ENCODE measurements at regions not wholly inside any gene's neighbourhood (a gene's known extent, or its start where the extent isn't known, plus 50 kb on each side); places are given as distances from the start of the nearest gene placed in this dataset.
A peak's percentile ranks its signal among the peaks of the same experiment; 100 is the strongest.

DNA sequence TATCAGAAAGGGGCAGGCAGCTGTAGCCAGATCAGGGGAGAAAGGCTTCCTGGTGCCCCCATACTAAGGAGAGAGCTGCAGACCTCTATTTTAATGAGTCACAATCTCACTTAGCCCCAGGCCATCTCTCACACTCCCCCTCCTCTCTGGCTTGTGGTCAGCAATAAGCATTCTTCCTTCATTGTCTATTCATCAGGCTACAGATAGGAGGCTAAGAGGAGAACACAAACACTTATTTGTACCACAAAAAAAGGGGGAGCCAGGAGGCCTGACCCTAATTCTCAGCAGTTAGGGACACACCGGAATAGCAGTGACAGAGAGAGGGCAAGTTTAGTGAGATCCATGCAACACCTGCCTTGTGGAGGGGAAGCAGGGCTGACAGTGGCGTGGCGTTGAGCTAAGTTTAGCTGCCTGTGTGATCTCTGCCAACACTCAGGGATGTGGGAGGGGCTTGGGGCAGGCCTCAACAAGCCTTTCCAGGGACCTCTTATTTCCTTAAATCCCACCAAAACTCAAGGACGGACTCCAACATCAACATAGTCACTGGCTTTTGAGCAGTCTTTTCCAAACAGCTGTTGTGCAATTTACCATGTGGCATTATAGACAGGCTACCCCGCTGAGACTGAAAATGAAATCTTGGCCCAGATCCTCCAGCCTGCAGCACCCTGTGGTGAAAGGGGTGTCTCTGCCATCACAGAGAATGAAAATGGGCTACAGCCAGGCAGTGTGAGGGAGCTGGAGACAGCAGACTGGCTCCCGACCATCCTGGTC is 191.9 kb upstream of the TSC22D2 start:
- TF ChIP-seq ESRRA (CRISPR knock-in tag; IDR thresholded peaks at IDR 0.05; ENCODE audit: borderline replicate concordance) (no peak), SP1 (CRISPR knock-in tag; conservative IDR thresholded peaks at IDR 0.05) (no peak), JAZF1 (CRISPR knock-in tag; IDR thresholded peaks at IDR 0.05) (no peak), FOXP1 (CRISPR knock-in tag; IDR thresholded peaks at IDR 0.05; ENCODE audit: borderline replicate concordance) (no peak), NFYB (CRISPR knock-in tag; conservative IDR thresholded peaks at IDR 0.05; ENCODE audit: low read depth) (no peak), FOXK1 (CRISPR knock-in tag; IDR thresholded peaks at IDR 0.05) (no peak), ELF4 (CRISPR knock-in tag; IDR thresholded peaks at IDR 0.05; ENCODE audit: low read depth) (no peak), FOXJ3 (CRISPR knock-in tag; IDR thresholded peaks at IDR 0.05; ENCODE audit: borderline replicate concordance) (no peak), TEAD4 (CRISPR knock-in tag; IDR thresholded peaks at IDR 0.05) (no peak), ZNF671 (CRISPR knock-in tag; IDR thresholded peaks at IDR 0.05) (no peak), ZNF317 (CRISPR knock-in tag; IDR thresholded peaks at IDR 0.05; ENCODE audit: borderline replicate concordance, low read depth) (no peak)
- TF ChIP-seq, protein P1, sequence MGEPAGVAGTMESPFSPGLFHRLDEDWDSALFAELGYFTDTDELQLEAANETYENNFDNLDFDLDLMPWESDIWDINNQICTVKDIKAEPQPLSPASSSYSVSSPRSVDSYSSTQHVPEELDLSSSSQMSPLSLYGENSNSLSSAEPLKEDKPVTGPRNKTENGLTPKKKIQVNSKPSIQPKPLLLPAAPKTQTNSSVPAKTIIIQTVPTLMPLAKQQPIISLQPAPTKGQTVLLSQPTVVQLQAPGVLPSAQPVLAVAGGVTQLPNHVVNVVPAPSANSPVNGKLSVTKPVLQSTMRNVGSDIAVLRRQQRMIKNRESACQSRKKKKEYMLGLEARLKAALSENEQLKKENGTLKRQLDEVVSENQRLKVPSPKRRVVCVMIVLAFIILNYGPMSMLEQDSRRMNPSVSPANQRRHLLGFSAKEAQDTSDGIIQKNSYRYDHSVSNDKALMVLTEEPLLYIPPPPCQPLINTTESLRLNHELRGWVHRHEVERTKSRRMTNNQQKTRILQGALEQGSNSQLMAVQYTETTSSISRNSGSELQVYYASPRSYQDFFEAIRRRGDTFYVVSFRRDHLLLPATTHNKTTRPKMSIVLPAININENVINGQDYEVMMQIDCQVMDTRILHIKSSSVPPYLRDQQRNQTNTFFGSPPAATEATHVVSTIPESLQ (CRISPR knock-in tag; IDR thresholded peaks at IDR 0.05): no peak
- TF ChIP-seq, protein P2, sequence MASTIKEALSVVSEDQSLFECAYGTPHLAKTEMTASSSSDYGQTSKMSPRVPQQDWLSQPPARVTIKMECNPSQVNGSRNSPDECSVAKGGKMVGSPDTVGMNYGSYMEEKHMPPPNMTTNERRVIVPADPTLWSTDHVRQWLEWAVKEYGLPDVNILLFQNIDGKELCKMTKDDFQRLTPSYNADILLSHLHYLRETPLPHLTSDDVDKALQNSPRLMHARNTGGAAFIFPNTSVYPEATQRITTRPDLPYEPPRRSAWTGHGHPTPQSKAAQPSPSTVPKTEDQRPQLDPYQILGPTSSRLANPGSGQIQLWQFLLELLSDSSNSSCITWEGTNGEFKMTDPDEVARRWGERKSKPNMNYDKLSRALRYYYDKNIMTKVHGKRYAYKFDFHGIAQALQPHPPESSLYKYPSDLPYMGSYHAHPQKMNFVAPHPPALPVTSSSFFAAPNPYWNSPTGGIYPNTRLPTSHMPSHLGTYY (CRISPR knock-in tag; IDR thresholded peaks at IDR 0.05): no peak
- TF ChIP-seq, protein P3, sequence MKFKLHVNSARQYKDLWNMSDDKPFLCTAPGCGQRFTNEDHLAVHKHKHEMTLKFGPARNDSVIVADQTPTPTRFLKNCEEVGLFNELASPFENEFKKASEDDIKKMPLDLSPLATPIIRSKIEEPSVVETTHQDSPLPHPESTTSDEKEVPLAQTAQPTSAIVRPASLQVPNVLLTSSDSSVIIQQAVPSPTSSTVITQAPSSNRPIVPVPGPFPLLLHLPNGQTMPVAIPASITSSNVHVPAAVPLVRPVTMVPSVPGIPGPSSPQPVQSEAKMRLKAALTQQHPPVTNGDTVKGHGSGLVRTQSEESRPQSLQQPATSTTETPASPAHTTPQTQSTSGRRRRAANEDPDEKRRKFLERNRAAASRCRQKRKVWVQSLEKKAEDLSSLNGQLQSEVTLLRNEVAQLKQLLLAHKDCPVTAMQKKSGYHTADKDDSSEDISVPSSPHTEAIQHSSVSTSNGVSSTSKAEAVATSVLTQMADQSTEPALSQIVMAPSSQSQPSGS (CRISPR knock-in tag; IDR thresholded peaks at IDR 0.05; ENCODE audit: borderline replicate concordance, low read depth): no peak
- TF ChIP-seq, protein P4, sequence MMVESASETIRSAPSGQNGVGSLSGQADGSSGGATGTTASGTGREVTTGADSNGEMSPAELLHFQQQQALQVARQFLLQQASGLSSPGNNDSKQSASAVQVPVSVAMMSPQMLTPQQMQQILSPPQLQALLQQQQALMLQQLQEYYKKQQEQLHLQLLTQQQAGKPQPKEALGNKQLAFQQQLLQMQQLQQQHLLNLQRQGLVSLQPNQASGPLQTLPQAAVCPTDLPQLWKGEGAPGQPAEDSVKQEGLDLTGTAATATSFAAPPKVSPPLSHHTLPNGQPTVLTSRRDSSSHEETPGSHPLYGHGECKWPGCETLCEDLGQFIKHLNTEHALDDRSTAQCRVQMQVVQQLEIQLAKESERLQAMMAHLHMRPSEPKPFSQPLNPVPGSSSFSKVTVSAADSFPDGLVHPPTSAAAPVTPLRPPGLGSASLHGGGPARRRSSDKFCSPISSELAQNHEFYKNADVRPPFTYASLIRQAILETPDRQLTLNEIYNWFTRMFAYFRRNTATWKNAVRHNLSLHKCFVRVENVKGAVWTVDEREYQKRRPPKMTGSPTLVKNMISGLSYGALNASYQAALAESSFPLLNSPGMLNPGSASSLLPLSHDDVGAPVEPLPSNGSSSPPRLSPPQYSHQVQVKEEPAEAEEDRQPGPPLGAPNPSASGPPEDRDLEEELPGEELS (CRISPR knock-in tag; IDR thresholded peaks at IDR 0.05): no peak
- TF ChIP-seq, protein P5, sequence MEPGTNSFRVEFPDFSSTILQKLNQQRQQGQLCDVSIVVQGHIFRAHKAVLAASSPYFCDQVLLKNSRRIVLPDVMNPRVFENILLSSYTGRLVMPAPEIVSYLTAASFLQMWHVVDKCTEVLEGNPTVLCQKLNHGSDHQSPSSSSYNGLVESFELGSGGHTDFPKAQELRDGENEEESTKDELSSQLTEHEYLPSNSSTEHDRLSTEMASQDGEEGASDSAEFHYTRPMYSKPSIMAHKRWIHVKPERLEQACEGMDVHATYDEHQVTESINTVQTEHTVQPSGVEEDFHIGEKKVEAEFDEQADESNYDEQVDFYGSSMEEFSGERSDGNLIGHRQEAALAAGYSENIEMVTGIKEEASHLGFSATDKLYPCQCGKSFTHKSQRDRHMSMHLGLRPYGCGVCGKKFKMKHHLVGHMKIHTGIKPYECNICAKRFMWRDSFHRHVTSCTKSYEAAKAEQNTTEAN (CRISPR knock-in tag; IDR thresholded peaks at IDR 0.05): no peak
- POLR2A ChIA-PET: interaction anchor here (0.6 kb wide), 1 partner anchor 94 kb away, joined by 3 read pairs; no protein-coding TSS in a partner anchor
- Mint-ChIP-seq H3K4me3 (no peak overlapping the region), H3K36me3 (peaks cover 14% of the 10 kb centered on the region), H3K27me3 (ENCODE audit: low read depth) (no peaks in the 10 kb centered on the region; the same call in none of the 2 replicates), H3K27ac (no peak overlapping the region), H3K9me3 (peaks cover 17% of the 10 kb centered on the region), H3K4me1 (peaks cover 24% of the 10 kb centered on the region)
- peak; percentile 70 for ATAC-seq
- no peak for DNase-seq (ENCODE audit: low spot score)
- CTCF ChIA-PET: interaction anchor here (0.6 to 2.5 kb wide), 8 partner anchors 9 to 685 kb away, joined by 3 to 8 read pairs (median 4); no protein-coding TSS in a partner anchor

DNA sequence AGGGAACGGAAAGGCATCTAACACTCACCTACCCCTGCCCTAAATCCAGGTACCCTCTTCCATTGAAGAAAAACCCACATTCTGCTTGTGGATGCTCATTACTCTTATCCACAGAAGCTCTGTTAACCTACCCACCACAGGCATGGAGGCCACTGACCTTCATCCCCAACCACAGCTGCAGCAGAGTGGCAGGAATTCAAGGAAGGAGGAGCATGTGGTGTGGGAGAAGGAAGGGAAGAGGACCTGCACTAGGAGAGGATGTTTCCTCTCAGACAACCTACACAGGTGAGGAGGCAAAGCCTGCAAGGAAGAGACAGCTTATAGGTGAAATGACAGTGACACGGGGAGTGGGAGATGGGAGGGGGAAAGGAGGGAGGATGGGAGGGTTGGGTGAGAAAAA is 192.5 kb upstream of the TSC22D2 start:
- Mint-ChIP-seq H3K27me3 (ENCODE audit: low read depth) (no peaks in the 10 kb centered on the region; the same call in none of the 2 replicates), H3K36me3 (peaks cover 14% of the 10 kb centered on the region), H3K4me1 (peaks cover 25% of the 10 kb centered on the region), H3K27ac (no peak overlapping the region), H3K9me3 (peaks cover 17% of the 10 kb centered on the region), H3K4me3 (no peak overlapping the region)
- CTCF ChIA-PET: interaction anchor here (0.6 to 2.5 kb wide), 6 partner anchors 9 to 685 kb away, joined by 3 to 8 read pairs (median 4); no protein-coding TSS in a partner anchor
- ATAC-seq: no peak
- POLR2A ChIA-PET: no interaction called here
- no peak for DNase-seq (ENCODE audit: low spot score)
- no peak for TF ChIP-seq NR1H2 (CRISPR knock-in tag; IDR thresholded peaks at IDR 0.05)
- TF ChIP-seq, protein P6, sequence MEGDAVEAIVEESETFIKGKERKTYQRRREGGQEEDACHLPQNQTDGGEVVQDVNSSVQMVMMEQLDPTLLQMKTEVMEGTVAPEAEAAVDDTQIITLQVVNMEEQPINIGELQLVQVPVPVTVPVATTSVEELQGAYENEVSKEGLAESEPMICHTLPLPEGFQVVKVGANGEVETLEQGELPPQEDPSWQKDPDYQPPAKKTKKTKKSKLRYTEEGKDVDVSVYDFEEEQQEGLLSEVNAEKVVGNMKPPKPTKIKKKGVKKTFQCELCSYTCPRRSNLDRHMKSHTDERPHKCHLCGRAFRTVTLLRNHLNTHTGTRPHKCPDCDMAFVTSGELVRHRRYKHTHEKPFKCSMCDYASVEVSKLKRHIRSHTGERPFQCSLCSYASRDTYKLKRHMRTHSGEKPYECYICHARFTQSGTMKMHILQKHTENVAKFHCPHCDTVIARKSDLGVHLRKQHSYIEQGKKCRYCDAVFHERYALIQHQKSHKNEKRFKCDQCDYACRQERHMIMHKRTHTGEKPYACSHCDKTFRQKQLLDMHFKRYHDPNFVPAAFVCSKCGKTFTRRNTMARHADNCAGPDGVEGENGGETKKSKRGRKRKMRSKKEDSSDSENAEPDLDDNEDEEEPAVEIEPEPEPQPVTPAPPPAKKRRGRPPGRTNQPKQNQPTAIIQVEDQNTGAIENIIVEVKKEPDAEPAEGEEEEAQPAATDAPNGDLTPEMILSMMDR (IDR thresholded peaks at IDR 0.05): no peak
- TF ChIP-seq, protein P7, sequence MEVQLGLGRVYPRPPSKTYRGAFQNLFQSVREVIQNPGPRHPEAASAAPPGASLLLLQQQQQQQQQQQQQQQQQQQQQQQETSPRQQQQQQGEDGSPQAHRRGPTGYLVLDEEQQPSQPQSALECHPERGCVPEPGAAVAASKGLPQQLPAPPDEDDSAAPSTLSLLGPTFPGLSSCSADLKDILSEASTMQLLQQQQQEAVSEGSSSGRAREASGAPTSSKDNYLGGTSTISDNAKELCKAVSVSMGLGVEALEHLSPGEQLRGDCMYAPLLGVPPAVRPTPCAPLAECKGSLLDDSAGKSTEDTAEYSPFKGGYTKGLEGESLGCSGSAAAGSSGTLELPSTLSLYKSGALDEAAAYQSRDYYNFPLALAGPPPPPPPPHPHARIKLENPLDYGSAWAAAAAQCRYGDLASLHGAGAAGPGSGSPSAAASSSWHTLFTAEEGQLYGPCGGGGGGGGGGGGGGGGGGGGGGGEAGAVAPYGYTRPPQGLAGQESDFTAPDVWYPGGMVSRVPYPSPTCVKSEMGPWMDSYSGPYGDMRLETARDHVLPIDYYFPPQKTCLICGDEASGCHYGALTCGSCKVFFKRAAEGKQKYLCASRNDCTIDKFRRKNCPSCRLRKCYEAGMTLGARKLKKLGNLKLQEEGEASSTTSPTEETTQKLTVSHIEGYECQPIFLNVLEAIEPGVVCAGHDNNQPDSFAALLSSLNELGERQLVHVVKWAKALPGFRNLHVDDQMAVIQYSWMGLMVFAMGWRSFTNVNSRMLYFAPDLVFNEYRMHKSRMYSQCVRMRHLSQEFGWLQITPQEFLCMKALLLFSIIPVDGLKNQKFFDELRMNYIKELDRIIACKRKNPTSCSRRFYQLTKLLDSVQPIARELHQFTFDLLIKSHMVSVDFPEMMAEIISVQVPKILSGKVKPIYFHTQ (CRISPR knock-in tag; IDR thresholded peaks at IDR 0.05): no peak
- no peak for TF ChIP-seq GABPB1 (CRISPR knock-in tag; IDR thresholded peaks at IDR 0.05)
- no peak for TF ChIP-seq KAT7 (CRISPR knock-in tag; IDR thresholded peaks at IDR 0.05; ENCODE audit: borderline replicate concordance)
- no peak for TF ChIP-seq FOXJ3 (CRISPR knock-in tag; IDR thresholded peaks at IDR 0.05; ENCODE audit: borderline replicate concordance)
